ENCODE measurements at regions not wholly inside any gene's neighbourhood (a gene's known extent, or its start where the extent isn't known, plus 50 kb on each side); places are given as distances from the start of the nearest gene placed in this dataset.

DNA sequence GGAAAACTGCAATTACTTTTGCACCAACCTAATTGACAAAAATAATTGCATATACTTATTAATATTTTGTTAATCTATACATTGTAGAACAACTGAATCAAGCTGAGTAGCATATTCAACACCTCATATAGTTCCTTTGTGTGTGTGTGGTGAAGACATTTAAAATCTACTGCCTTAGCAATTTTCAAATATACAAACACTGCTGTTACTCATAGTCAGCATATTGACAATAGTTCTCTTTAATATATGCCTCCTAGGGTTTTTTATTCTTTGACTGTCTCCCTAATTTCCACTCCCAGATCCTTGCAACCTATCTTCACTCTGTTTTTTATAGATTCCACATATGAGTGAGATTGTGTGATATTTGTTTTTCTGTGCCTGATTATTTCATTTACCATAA is 426.8 kb downstream of the PPARGC1A start:
- TF ChIP-seq, protein P1, sequence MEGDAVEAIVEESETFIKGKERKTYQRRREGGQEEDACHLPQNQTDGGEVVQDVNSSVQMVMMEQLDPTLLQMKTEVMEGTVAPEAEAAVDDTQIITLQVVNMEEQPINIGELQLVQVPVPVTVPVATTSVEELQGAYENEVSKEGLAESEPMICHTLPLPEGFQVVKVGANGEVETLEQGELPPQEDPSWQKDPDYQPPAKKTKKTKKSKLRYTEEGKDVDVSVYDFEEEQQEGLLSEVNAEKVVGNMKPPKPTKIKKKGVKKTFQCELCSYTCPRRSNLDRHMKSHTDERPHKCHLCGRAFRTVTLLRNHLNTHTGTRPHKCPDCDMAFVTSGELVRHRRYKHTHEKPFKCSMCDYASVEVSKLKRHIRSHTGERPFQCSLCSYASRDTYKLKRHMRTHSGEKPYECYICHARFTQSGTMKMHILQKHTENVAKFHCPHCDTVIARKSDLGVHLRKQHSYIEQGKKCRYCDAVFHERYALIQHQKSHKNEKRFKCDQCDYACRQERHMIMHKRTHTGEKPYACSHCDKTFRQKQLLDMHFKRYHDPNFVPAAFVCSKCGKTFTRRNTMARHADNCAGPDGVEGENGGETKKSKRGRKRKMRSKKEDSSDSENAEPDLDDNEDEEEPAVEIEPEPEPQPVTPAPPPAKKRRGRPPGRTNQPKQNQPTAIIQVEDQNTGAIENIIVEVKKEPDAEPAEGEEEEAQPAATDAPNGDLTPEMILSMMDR (IDR thresholded peaks at IDR 0.05; ENCODE audit: borderline replicate concordance, extremely low read depth, low read length, poor library complexity, severe bottlenecking): no peak
- TF ChIP-seq EZH2 (IDR thresholded peaks at IDR 0.05; ENCODE audit: borderline replicate concordance, low read depth, low read length, severe bottlenecking): no peak

Data from DND-41 (cell line).